HUES48 (cell line): ENCODE measurements at regions not wholly inside any gene's neighbourhood (a gene's known extent, or its start where the extent isn't known, plus 50 kb on each side); places are given as distances from the start of the nearest gene placed in this dataset.

ENCODE experiments used
- H3K27ac ChIP-seq: one replicate; pipeline ENCODE4 v1.7.0; 2013; ENCODE audit warnings: low read depth, low read length, inconsistent platforms
- H3K27me3 ChIP-seq: 2 replicates; pipeline ENCODE4 v1.6.1; 2013; ENCODE audit warnings: mild to moderate bottlenecking, low read length; ENCODE audit not compliant: control insufficient read depth, insufficient read depth
- H3K36me3 ChIP-seq: 2 replicates; pipeline ENCODE4 v1.6.1; 2013; ENCODE audit warnings: low read length; ENCODE audit not compliant: control insufficient read depth, insufficient read depth
- H3K4me1 ChIP-seq: 2 replicates; pipeline ENCODE4 v1.6.1; 2013; ENCODE audit warnings: mild to moderate bottlenecking, low read length; ENCODE audit not compliant: control insufficient read depth, insufficient read depth
- H3K4me3 ChIP-seq: 2 replicates; pipeline ENCODE4 v1.5.1; 2013; ENCODE audit warnings: mild to moderate bottlenecking, low read depth, low read length
- H3K9ac ChIP-seq: 2 replicates; pipeline ENCODE4 v1.6.1; 2013; ENCODE audit warnings: mild to moderate bottlenecking, low read depth, low read length, moderate library complexity
- H3K9me3 ChIP-seq: 2 replicates; pipeline ENCODE4 v1.6.1; 2013; ENCODE audit warnings: low read length; ENCODE audit not compliant: control insufficient read depth, insufficient read depth

- H3K4me3 ChIP-seq, result no peak overlapping the region
- peaks cover 30% of the 10 kb centered on the region for H3K9me3 ChIP-seq
- no peaks in the 10 kb centered on the region for H3K27me3 ChIP-seq
- H3K9ac ChIP-seq, result no peak overlapping the region
- H3K27ac ChIP-seq, result no peak overlapping the region
- H3K36me3 ChIP-seq, result no peaks in the 10 kb centered on the region
- no peaks in the 10 kb centered on the region for H3K4me1 ChIP-seq
Measured at GRCh38 chr9:8033794-8034193, 234.2 kb upstream of the DMAC1 start.

DNA sequence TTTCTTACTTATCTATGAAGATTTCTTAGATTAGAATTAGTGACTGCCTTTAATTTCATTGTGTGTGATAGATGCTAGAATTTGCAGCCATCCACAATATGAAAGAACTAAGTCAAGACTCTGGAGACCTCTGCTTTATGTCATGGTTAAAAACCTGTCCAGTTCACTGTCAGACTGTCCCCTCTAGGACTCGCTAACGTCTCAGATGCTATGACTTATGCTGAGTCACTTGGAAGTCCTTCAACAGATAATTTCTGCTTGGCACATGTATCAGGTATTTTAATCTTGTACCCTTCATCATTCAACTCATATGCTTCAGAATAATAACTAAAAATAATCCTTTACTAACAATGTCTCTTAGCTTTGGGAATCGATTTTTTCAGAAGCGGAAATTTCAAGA, 230.5 kb upstream of the DMAC1 start:
- Histone ChIP-seq H3K27me3 (no peaks in the 10 kb centered on the region), H3K27ac (no peak overlapping the region), H3K9me3 (no peaks in the 10 kb centered on the region), H3K36me3 (no peaks in the 10 kb centered on the region), H3K4me1 (peaks cover 18% of the 10 kb centered on the region), H3K4me3 (no peak overlapping the region), H3K9ac (no peak overlapping the region)

GRCh38 chr9:8027351-8027750, 227.8 kb upstream of the DMAC1 start:
- Histone ChIP-seq H3K27ac (peak overlapping the region; percentile 68), H3K9ac (no peak overlapping the region), H3K27me3 (no peaks in the 10 kb centered on the region), H3K4me1 (peaks cover 18% of the 10 kb centered on the region), H3K36me3 (no peaks in the 10 kb centered on the region), H3K4me3 (no peak overlapping the region), H3K9me3 (no peaks in the 10 kb centered on the region)

DNA sequence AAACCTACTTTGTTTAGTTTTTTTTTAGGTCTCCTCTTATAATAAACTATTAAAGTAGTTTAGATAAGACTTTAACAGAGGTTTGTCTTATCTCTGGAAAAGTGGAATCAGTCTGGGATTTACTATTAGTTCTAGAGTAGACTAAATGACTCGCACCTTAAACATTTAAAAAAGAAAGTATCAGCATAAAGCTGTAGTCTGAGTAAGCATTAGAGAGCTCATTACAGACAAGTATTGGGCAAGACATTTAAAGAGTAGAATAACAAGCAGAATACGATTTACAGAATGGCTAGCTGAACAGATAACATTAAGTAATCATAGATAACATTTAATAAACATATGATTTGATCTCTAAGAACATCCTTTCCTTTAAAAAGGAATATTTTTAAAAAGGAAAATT, 226.0 kb upstream of the DMAC1 start:
- Histone ChIP-seq H3K4me1 (peaks cover 18% of the 10 kb centered on the region), H3K9me3 (no peaks in the 10 kb centered on the region), H3K4me3 (no peak overlapping the region), H3K27ac (no peak overlapping the region), H3K9ac (no peak overlapping the region), H3K27me3 (no peaks in the 10 kb centered on the region), H3K36me3 (no peaks in the 10 kb centered on the region)

GRCh38 chr9:8020186-8020585, 220.6 kb upstream of the DMAC1 start:
- H3K4me1 ChIP-seq, result no peaks in the 10 kb centered on the region
- H3K4me3 ChIP-seq, result no peak overlapping the region
- H3K27me3 ChIP-seq, result no peaks in the 10 kb centered on the region
- no peaks in the 10 kb centered on the region for H3K9me3 ChIP-seq
- H3K9ac ChIP-seq, result no peak overlapping the region
- no peak overlapping the region for H3K27ac ChIP-seq
- H3K36me3 ChIP-seq, result no peaks in the 10 kb centered on the region

- Histone ChIP-seq H3K36me3 (no peaks in the 10 kb centered on the region), H3K9ac (no peak overlapping the region), H3K9me3 (no peaks in the 10 kb centered on the region), H3K27me3 (no peaks in the 10 kb centered on the region), H3K27ac (no peak overlapping the region), H3K4me3 (no peak overlapping the region), H3K4me1 (no peaks in the 10 kb centered on the region)
Measured at GRCh38 chr9:8019636-8020035, 220.1 kb upstream of the DMAC1 start.

DNA sequence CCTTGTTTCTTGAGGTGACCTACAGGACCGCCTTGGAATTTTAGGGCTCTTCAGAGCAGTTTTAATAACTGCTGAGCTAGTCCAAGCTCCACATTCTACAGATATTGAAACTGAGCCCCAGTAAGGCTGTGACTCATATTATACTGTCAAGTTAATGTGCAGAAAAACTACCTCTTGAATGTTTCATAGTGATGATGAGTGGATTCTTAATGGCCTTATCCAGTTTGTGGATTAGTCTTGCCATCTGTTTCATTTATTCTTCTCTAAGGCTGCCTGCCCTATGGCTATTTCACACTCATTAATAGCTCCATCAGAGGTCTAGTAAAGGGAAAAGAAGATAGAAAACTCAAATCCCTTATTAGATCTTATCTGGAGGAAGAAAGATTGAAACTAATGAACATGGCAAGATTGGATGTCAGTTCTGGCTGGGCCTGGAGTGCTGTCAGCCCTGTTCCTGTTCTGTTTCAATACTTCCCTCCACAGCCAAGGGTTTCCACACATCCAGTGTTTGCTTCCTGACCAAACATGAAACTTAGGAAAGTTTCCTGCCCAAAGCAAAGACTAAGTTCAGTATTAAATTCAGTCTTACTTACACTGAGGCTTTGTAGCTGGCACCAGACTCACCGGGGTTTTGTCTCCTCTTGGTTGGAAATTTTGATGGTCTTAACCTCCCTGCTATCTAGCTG, 215.6 kb upstream of the DMAC1 start:
- Histone ChIP-seq H3K9me3 (no peaks in the 10 kb centered on the region), H3K27me3 (no peaks in the 10 kb centered on the region), H3K4me1 (no peaks in the 10 kb centered on the region), H3K36me3 (no peaks in the 10 kb centered on the region), H3K27ac (no peak overlapping the region), H3K9ac (no peak overlapping the region), H3K4me3 (no peak overlapping the region)

GRCh38 chr9:8012986-8013385, 213.4 kb upstream of the DMAC1 start:
- no peaks in the 10 kb centered on the region for H3K36me3 ChIP-seq

GRCh38 chr9:8011974-8012373, 212.4 kb upstream of the DMAC1 start:
- H3K9ac ChIP-seq, result no peak overlapping the region
- no peak overlapping the region for H3K4me3 ChIP-seq
- H3K36me3 ChIP-seq, result no peaks in the 10 kb centered on the region
- H3K4me1 ChIP-seq, result no peaks in the 10 kb centered on the region
- H3K27me3 ChIP-seq, result no peaks in the 10 kb centered on the region
- no peak overlapping the region for H3K27ac ChIP-seq
- no peaks in the 10 kb centered on the region for H3K9me3 ChIP-seq

More at GRCh38 chr9:8012986-8013385, 213.4 kb upstream of the DMAC1 start:
- no peaks in the 10 kb centered on the region for H3K27me3 ChIP-seq
- H3K9me3 ChIP-seq, result no peaks in the 10 kb centered on the region
- no peak overlapping the region for H3K27ac ChIP-seq
- H3K4me1 ChIP-seq, result no peaks in the 10 kb centered on the region
- no peak overlapping the region for H3K9ac ChIP-seq
- no peak overlapping the region for H3K4me3 ChIP-seq

DNA sequence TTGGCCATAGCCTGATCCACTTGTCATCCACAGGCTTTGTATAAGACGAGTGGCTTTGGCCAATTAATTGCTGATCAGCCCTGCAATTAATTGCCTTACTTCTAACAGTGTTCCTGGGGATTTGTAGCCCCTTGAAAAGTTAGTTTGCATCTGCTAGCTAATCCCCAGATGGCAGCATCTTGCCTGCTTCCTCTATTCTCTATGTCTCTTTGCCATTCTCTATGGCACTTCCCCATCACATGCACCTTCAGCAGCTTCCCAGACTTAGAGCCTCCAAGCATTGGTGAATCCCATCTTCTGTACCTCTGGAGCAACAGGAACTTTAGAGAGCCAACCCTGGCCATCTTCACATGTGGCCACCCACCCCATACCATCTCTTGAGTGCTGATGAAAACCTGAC, 197.0 kb upstream of the DMAC1 start:
- Histone ChIP-seq H3K36me3 (no peaks in the 10 kb centered on the region), H3K27me3 (no peaks in the 10 kb centered on the region), H3K9ac (no peak overlapping the region), H3K4me1 (no peaks in the 10 kb centered on the region), H3K27ac (no peak overlapping the region), H3K4me3 (no peak overlapping the region), H3K9me3 (no peaks in the 10 kb centered on the region)

DNA sequence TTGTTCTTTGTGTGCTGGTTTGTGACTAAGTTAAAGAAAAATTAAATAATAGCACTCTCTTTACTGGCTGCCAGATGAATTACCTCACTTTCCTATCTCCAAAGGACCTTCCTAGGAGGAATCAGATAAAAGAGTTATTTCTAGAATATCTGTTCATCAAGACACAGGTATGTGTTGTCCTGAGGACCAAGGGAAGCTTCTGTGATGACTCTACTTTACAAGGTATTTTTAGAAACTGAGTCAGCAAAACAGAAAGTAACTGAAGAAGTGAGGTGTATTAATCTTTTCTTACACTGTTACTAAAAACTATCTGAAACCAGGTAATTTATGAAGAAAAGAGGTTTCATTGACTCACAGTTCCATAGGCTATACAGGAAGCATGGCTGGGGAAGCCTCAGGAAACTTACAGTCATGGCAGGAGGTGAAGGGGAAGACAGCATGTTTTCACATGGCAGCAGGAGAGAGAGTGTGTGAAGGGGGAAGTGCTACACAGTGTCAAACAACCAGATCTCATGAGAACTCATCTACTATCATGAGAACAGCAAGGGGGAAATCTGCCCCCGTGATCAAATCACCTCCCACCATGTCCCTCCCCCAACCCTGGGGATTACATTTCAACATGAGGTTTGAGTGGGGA, 189.2 kb upstream of the DMAC1 start:
- Histone ChIP-seq H3K4me3 (no peak overlapping the region), H3K9me3 (no peaks in the 10 kb centered on the region), H3K27ac (no peak overlapping the region), H3K9ac (no peak overlapping the region), H3K36me3 (no peaks in the 10 kb centered on the region), H3K4me1 (peaks cover 10% of the 10 kb centered on the region), H3K27me3 (no peaks in the 10 kb centered on the region)
